ENCODE measurements at regions not wholly inside any gene's neighbourhood (a gene's known extent, or its start where the extent isn't known, plus 50 kb on each side); places are given as distances from the start of the nearest gene placed in this dataset.

DNA sequence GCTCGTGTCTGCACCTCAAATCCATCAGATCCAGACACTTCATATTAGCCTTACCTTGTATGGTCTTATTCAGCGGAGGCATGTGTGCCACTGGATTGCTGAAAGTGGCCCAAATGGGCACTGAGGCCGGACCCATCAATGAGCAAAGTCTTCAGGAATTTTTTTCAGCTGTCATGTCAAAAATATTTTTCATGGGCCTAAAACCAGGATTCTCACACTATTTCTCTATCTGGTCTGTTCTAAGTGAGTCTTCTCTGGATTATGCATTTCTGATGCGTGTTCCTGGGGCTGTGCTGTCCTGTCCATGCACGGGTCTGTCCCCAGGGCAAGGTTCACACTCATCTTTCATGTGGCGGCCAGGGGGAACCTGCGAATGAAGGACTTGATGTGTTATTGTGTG is 94.6 kb downstream of the KCNA5 start:
- Mint-ChIP-seq H3K27me3 (ENCODE audit: low read depth) (peaks cover 2% of the 10 kb centered on the region), H3K36me3 (ENCODE audit: low read depth) (no peaks in the 10 kb centered on the region), H3K4me3 (no peak overlapping the region), H3K9me3 (peaks cover 4% of the 10 kb centered on the region), H3K4me1 (ENCODE audit: low read depth) (no peaks in the 10 kb centered on the region), H3K27ac (no peak overlapping the region)
- no peak for DNase-seq (ENCODE audit: low spot score)

DNA sequence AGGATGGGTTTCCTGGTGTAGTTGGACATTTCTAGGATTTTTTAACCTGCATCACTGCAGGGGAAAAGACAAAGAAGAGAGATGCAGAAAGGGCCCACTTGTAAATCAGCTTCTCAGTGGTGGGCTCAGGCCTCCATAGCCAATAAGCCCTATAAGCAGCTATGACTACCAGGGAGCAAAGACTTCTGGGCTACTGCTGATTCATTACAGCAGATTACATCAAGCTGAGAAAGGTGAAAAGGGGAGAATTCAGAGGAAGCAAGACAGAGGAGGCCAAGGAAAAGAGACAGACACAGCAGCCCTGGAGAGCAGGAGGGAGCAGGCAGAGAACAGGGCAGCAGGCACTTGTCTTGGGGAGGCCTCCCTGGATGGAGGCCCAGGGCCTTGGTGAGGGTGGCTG is 95.2 kb downstream of the KCNA5 start:
- H3K36me3 Mint-ChIP-seq (ENCODE audit: low read depth), result no peaks in the 10 kb centered on the region
- H3K27ac Mint-ChIP-seq, result no peak overlapping the region
- peaks cover 2% of the 10 kb centered on the region for H3K27me3 Mint-ChIP-seq (ENCODE audit: low read depth)
- DNase-seq (ENCODE audit: low spot score), result no peak
- no peaks in the 10 kb centered on the region for H3K4me1 Mint-ChIP-seq (ENCODE audit: low read depth)
- H3K9me3 Mint-ChIP-seq, result peaks cover 4% of the 10 kb centered on the region
- H3K4me3 Mint-ChIP-seq, result no peak overlapping the region

DNA sequence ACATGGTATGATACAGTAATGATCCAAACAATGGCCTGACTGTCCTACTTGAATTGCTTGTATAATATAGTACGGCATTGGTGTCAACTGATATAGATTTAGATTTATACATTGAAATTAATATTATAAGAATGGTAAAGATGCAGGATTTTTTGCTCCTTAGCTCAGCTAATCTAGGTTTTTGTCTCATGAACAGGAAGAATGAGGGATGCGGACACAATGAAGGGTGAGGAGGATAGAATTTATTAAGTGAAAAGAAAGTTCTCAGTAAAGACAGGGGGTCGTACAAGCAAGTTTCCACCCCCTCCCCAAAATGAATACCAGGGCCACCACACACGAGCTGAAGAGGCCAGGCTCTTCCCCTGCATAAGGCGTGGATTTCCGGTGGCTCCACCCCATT is 96.1 kb downstream of the KCNA5 start:
- H3K4me3 Mint-ChIP-seq, result no peak overlapping the region
- DNase-seq (ENCODE audit: low spot score), result no peak
- peaks cover 4% of the 10 kb centered on the region for H3K9me3 Mint-ChIP-seq
- H3K4me1 Mint-ChIP-seq (ENCODE audit: low read depth), result no peaks in the 10 kb centered on the region
- no peak overlapping the region for H3K27ac Mint-ChIP-seq
- no peaks in the 10 kb centered on the region for H3K36me3 Mint-ChIP-seq (ENCODE audit: low read depth)
- H3K27me3 Mint-ChIP-seq (ENCODE audit: low read depth), result peaks cover 2% of the 10 kb centered on the region

DNA sequence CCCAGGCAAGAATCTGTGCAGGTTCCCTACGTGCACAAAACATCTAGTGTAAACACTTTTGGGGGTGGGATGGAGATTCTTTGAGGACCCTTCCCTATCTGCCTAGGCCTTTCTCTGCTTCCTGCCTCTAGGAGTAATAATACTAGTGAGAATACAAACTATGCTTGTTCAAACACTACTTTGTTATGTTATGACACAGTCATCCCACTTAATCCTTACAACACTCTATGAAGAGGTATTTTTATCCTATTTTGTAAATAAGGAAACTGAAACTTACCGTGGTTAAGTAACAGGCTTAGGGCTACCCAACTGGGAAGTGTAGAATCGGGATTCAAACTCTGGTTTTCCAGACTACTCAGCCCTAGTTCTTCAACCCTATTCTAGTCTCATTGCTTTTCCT is 96.5 kb downstream of the KCNA5 start:
- Mint-ChIP-seq H3K4me1 (ENCODE audit: low read depth) (no peaks in the 10 kb centered on the region), H3K27me3 (ENCODE audit: low read depth) (peaks cover 2% of the 10 kb centered on the region), H3K27ac (no peak overlapping the region), H3K9me3 (peaks cover 4% of the 10 kb centered on the region), H3K4me3 (no peak overlapping the region), H3K36me3 (ENCODE audit: low read depth) (no peaks in the 10 kb centered on the region)
- DNase-seq (ENCODE audit: low spot score), result no peak

DNA sequence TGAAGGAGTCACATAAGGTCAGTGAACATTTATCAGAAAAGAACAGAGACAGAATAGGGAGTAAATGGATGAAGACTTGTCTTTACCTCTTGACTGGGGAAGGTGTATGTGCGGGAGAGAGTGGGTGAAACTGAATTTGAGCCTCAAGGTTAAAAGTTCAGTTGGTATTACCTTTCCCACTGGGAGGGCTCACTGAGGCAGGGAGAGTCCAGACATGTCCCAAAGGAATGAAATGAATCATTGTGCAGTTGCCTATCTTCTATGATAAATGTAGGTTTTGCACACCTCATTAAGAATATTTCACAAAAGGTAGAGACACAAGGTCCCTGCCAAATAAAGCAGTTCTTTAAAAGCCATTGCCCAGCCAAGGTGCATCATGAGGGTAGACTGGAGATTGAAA is 105.2 kb downstream of the KCNA5 start:
- no peak overlapping the region for H3K27ac Mint-ChIP-seq
- no peaks in the 10 kb centered on the region for H3K36me3 Mint-ChIP-seq (ENCODE audit: low read depth)
- no peaks in the 10 kb centered on the region for H3K9me3 Mint-ChIP-seq
- H3K4me3 Mint-ChIP-seq, result no peak overlapping the region
- H3K27me3 Mint-ChIP-seq (ENCODE audit: low read depth), result peaks cover 2% of the 10 kb centered on the region
- DNase-seq (ENCODE audit: low spot score), result no peak
- H3K4me1 Mint-ChIP-seq (ENCODE audit: low read depth), result no peaks in the 10 kb centered on the region

DNA sequence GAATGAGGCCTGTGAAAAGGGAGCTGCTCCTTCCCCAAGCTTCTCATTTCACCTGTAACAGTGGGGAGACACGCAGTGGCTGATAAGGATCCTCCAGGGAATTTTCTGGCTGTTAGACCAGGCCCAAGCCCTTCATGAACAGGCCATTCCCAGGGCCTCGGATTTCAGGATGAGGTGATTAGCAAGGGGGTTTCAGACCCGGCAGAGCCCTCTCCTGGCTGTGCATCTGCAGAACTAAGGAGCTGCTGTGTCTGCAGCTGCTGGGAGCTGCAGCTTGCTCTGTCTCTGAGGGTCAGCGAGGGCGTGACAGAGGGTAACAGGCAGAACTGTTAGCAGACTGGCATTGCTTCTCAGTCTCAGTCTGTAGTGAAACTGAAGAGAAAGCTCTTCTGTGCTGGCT is 110.4 kb downstream of the KCNA5 start:
- H3K9me3 Mint-ChIP-seq, result no peaks in the 10 kb centered on the region
- no peaks in the 10 kb centered on the region for H3K4me1 Mint-ChIP-seq (ENCODE audit: low read depth)
- no peak for DNase-seq (ENCODE audit: low spot score)
- peaks cover 2% of the 10 kb centered on the region for H3K27me3 Mint-ChIP-seq (ENCODE audit: low read depth)
- H3K36me3 Mint-ChIP-seq (ENCODE audit: low read depth), result no peaks in the 10 kb centered on the region
- no peak overlapping the region for H3K4me3 Mint-ChIP-seq
- no peak overlapping the region for H3K27ac Mint-ChIP-seq

DNA sequence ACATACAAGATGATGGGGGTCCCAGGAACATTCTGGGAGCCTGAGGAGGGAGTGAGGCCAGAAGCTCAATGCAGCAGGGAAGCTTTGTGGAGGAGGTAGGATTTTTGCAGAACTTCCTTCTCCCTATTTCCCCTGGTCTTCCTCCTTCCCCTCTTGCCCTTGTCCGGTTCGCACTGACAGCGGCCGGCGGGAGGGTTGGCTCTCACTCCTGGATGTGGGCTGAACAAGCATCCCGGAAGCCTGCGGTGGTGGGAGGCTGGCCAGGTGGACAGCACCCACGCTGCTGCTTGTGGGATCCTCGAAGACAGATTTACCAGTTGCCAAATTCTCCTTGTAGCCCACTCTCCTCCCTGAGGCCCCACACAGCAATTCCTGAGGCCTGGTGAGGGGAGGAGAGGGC is 112.2 kb downstream of the KCNA5 start:
- Mint-ChIP-seq H3K27me3 (ENCODE audit: low read depth) (peaks cover 2% of the 10 kb centered on the region), H3K4me1 (ENCODE audit: low read depth) (no peaks in the 10 kb centered on the region), H3K9me3 (no peaks in the 10 kb centered on the region), H3K4me3 (no peak overlapping the region), H3K27ac (no peak overlapping the region), H3K36me3 (ENCODE audit: low read depth) (no peaks in the 10 kb centered on the region)
- DNase-seq (ENCODE audit: low spot score), result no peak

DNA sequence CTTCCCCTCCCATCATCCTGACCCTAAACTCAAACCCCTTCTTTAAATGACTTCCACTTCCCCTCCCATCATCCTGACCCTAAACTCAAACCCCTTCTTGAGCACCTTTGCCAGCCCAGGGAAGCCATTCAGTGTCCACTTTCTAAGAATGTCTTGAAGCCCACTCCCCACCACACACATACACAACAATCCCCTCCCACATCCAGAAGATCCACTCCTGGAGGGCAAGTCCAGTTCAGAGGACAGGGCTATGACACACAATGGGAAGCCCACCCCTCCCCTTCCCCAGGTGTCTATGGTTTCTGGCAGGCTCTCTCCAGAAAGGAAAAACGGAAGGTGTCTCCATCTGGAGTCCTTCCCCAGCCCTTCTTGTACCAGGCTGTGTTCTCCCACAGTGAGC is 117.1 kb downstream of the KCNA5 start:
- Mint-ChIP-seq H3K4me3 (no peak overlapping the region), H3K27me3 (ENCODE audit: low read depth) (no peaks in the 10 kb centered on the region), H3K9me3 (no peaks in the 10 kb centered on the region), H3K4me1 (ENCODE audit: low read depth) (no peaks in the 10 kb centered on the region), H3K36me3 (ENCODE audit: low read depth) (no peaks in the 10 kb centered on the region), H3K27ac (no peak overlapping the region)
- DNase-seq (ENCODE audit: low spot score), result no peak

DNA sequence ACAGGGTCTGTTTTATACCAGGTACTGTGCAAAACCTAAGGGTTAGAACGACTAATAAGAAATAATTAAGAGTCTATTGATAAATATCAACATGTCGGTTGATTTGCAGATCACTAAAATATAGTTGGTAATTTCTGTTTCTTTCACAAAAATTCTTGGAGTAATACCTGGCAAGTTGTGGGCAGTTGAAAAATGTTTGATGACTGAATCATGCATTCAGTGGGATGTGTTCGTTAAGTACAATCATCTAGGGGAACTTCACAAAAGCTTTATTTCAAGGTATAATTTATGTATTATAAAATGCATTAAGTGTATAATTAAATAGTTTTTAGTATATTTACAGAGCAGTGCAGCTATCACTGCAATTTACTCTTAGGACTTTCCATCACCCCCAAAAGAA is 120.0 kb downstream of the KCNA5 start:
- Mint-ChIP-seq H3K4me1 (ENCODE audit: low read depth) (no peaks in the 10 kb centered on the region), H3K4me3 (no peak overlapping the region)

DNA sequence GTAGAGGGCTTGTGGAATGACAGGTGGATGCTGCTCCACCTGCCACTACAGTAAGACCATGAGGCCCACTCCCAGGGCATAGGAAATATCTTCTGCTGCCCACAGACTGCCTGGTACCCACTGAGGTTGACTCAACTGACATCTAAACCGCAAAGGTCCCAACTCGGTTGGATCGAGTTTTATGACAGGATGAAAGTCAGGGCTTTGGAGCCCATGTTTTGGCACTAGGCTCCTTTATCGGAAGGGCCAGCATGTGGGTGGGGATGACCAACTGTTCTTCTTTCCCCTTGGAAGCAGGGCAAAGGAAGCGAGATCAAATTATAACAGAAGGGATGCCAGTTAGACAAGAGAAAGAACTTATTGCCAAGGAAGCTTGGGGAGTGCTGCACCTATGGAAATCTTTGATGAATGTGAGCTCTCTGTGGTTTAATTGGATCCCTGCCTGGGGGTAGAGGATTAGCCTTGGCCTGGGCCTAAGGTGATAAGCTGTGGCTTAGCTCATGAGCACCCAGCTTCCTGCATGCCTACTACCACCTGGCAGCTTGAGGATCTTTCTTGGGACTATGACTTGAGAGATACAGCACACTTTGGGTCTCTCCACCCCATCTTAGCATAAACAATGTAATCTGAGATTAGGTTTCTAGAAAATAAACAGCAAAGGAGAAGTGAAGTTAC is 121.8 kb downstream of the KCNA5 start:
- no peak for DNase-seq (ENCODE audit: low spot score)
- Mint-ChIP-seq H3K9me3 (no peaks in the 10 kb centered on the region), H3K4me3 (no peak overlapping the region), H3K27me3 (ENCODE audit: low read depth) (no peaks in the 10 kb centered on the region), H3K4me1 (ENCODE audit: low read depth) (no peaks in the 10 kb centered on the region), H3K27ac (no peak overlapping the region), H3K36me3 (ENCODE audit: low read depth) (no peaks in the 10 kb centered on the region)

More for the DNA sequence above, 120.0 kb downstream of the KCNA5 start:
- H3K27ac Mint-ChIP-seq, result no peak overlapping the region
- no peak for DNase-seq (ENCODE audit: low spot score)
- no peaks in the 10 kb centered on the region for H3K9me3 Mint-ChIP-seq
- no peaks in the 10 kb centered on the region for H3K27me3 Mint-ChIP-seq (ENCODE audit: low read depth)
- no peaks in the 10 kb centered on the region for H3K36me3 Mint-ChIP-seq (ENCODE audit: low read depth)

DNA sequence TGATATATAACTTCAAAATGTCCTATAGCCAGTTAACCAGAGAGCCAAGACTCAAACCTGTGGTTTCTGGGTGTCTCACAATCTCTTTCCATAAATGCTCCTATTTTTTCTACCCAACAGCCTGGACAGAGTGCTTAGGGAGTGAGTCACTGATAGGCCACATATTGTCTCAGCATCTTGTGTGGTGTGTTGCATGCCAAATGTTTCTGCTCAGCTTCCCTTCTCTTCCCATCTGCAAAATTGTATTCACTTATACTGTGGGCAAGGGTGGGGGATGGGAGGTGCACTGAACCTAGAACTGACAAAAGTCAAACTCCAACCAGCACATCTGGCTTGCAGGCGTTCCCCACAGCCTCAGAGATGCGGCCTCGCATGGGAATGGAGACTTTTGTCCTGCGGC is 123.3 kb downstream of the KCNA5 start:
- Mint-ChIP-seq H3K9me3 (no peaks in the 10 kb centered on the region), H3K27me3 (ENCODE audit: low read depth) (no peaks in the 10 kb centered on the region), H3K4me1 (ENCODE audit: low read depth) (no peaks in the 10 kb centered on the region), H3K36me3 (ENCODE audit: low read depth) (no peaks in the 10 kb centered on the region), H3K4me3 (no peak overlapping the region), H3K27ac (no peak overlapping the region)
- DNase-seq (ENCODE audit: low spot score), result no peak

DNA sequence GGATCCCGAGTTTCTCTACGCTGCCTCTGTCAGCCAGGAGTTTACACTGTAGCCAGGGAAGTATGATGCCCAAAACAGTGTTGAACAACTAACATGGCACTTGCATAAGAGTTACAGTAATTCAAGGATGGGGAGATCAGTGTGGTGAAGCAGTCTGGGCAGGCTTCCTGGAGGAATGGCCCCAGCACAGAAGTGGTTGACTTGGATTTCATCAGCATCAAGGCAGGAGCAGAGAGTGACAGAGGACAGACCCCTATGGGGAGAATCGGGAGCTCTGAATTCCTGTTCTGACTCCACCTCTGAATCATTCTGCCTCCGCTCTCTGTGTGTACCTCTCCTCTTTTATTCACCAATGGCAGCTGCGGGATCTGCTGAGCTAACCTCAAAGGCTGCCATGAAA is 124.5 kb downstream of the KCNA5 start:
- H3K27me3 Mint-ChIP-seq (ENCODE audit: low read depth), result no peaks in the 10 kb centered on the region
- H3K36me3 Mint-ChIP-seq (ENCODE audit: low read depth), result no peaks in the 10 kb centered on the region

DNA sequence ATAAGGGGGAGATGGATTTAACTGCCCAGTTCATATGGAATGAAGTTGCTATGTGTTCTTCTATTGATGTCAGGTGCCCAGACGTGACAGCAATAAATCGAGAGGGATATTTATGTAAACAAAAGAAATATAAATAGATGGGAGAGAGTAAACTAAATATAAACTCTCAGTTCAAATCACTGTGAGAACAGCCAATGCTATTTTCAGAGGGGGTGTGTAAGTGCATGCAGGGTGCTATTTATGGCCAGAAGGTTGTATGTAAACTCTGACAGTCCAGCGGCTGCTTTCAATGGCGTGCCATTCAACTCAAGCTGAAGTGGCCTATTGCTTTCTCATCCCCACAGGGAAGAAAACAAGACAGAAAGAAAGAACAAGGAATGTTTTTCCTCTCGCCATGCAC is 127.2 kb downstream of the KCNA5 start:
- Mint-ChIP-seq H3K36me3 (ENCODE audit: low read depth) (no peaks in the 10 kb centered on the region), H3K9me3 (no peaks in the 10 kb centered on the region), H3K27ac (no peak overlapping the region), H3K4me3 (no peak overlapping the region), H3K4me1 (ENCODE audit: low read depth) (no peaks in the 10 kb centered on the region), H3K27me3 (ENCODE audit: low read depth) (no peaks in the 10 kb centered on the region)
- DNase-seq (ENCODE audit: low spot score), result no peak

More for the DNA sequence above, 124.5 kb downstream of the KCNA5 start:
- DNase-seq (ENCODE audit: low spot score), result no peak
- H3K4me1 Mint-ChIP-seq (ENCODE audit: low read depth), result no peaks in the 10 kb centered on the region
- no peaks in the 10 kb centered on the region for H3K9me3 Mint-ChIP-seq
- H3K4me3 Mint-ChIP-seq, result no peak overlapping the region
- no peak overlapping the region for H3K27ac Mint-ChIP-seq

DNA sequence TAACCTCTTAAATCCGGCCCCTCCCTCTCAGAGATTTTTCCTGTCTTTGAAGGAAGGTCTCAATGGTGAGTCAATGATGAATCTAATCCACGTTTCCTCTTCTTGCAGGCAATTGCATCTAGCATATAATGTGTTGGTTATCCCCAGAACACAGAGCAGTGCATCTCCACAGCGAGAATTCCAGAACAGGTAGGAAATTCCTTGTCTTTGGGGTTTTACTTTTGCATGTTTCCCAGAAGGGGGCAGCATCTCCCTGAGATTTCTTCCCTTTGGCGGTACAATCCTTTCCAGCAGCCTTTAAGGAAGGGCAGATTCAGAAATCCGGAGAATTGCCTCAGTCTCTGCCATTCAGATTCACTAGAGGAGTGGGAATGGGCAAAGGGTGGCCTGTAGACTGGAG is 128.0 kb downstream of the KCNA5 start:
- Mint-ChIP-seq H3K9me3 (no peaks in the 10 kb centered on the region), H3K27me3 (ENCODE audit: low read depth) (no peaks in the 10 kb centered on the region), H3K4me1 (ENCODE audit: low read depth) (no peaks in the 10 kb centered on the region), H3K27ac (no peak overlapping the region), H3K36me3 (ENCODE audit: low read depth) (no peaks in the 10 kb centered on the region), H3K4me3 (no peak overlapping the region)
- no peak for DNase-seq (ENCODE audit: low spot score)

DNA sequence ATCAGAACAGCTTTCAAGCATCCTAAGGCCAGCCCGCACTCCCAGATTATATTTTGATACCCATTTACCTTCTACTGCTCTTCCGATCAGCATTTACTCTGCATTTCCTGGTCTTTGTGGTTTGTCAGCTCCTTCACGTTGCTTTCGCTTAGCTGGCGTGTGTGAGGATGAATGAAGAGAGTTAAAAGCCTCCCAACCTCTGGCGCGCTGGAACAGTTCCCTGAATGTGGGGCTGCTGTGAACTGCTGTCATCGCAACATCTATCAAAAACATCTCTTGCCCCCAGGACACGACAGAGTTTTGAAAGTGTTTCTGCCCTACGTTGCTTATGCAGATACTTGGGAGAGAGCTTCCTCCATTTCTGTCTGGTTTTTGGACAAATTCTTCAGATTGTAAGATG is 129.2 kb downstream of the KCNA5 start:
- Mint-ChIP-seq H3K4me3 (no peak overlapping the region), H3K36me3 (ENCODE audit: low read depth) (no peaks in the 10 kb centered on the region), H3K27ac (no peak overlapping the region), H3K27me3 (ENCODE audit: low read depth) (no peaks in the 10 kb centered on the region), H3K4me1 (ENCODE audit: low read depth) (no peaks in the 10 kb centered on the region), H3K9me3 (no peaks in the 10 kb centered on the region)
- DNase-seq (ENCODE audit: low spot score), result no peak

Measured in T-helper 2 cell treated with Interferon-gamma antibody and Interleukin-4, amounts not matched to agents 5 μg/mL and 100 μg/mL, for 36 hours (primary cell).